Suppressor macrophage treated with lipopolysaccharide for 4 hours (primary cell): ENCODE measurements at regions not wholly inside any gene's neighbourhood (a gene's known extent, or its start where the extent isn't known, plus 50 kb on each side); places are given as distances from the start of the nearest gene placed in this dataset.
"Not testable (repeated sequence)": the region's sequence is repeated elsewhere in the genome, so short reads cannot be mapped to it uniquely, and the experiment has no call there.

Experiments used
- DNase-seq: peaks from one replicate; pipeline ENCODE4 v3.0.0-alpha.2; 2020

- no peak for DNase-seq
These were observed 401.9 kb downstream of the LNPK start for GRCh38 chr2:175599966-175600831.

DNA sequence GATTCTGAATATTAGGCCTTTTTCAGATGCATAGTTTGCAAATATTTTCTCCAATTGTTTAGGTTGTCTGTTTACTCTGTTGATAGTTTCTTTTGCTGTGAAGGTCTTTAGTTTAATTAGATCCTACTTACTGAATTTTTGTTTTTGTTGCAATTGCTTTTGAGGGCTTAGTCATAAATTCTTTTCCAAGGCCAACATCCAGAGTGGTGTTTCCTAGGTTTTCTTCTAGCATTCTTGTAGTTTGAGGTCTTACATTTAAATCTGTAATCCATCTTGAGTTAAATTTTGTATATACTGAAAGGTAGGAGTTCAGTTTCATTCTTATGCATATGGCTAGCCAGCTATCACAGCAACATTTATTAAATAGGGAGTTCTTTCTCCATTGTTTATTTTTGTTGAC, 404.8 kb downstream of the LNPK start:
- no peak for DNase-seq

DNA sequence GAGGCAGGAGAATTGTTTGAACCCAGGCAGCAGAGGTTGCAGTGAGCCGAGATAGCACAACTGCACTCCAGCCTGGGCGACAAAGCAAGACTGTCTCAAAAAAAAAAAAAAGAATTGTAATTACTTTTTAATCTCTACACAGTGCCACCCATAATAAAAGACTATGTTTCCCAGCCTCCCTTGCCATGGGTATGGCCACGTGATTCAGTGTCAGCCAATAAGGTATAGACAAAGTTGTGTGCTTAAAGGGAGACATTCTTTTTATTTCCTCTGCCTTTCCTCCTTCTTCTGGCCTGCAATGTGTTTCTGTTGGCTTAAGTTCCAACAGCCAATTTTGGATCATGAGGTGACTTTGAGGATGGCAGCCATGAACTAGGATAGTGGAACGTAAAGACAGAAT, 406.9 kb downstream of the LNPK start:
- DNase-seq = no peak

DNA sequence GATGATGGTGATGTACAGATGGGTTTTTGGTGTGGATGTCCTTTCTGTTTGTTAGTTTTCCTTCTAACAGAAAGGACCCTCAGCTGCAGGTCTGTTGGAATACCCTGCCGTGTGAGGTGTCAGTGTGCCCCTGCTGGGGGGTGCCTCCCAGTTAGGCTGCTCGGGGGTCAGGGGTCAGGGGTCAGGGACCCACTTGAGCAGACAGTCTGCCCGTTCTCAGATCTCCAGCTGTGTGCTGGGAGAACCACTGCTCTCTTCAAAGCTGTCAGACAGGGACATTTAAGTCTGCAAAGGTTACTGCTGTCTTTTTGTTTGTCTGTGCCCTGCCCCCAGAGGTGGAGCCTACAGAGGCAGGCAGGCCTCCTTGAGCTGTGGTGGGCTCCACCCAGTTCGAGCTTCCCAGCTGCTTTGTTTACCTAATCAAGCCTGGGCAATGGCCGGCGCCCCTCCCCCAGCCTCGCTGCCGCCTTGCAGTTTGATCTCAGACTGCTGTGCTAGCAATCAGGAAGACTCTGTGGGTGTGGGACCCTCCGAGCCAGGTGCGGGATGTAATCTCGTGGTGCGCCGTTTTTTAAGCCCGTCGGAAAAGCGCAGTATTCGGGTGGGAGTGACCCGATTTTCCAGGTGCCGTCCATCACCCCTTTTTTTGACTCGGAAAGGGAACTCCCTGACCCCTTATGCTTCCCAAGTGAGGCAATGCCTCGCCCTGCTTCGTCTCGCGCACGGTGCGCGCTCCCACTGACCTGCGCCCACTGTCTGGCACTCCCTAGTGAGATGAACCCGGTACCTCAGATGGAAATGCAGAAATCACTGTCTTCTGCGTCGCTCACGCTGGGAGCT, 408.2 kb downstream of the LNPK start:
- DNase-seq = not testable (repeated sequence)

- DNase-seq = not testable (repeated sequence)
These were observed 406.7 kb upstream of the ATP5MC3 start for GRCh38 chr2:175588213-175588612.

DNA sequence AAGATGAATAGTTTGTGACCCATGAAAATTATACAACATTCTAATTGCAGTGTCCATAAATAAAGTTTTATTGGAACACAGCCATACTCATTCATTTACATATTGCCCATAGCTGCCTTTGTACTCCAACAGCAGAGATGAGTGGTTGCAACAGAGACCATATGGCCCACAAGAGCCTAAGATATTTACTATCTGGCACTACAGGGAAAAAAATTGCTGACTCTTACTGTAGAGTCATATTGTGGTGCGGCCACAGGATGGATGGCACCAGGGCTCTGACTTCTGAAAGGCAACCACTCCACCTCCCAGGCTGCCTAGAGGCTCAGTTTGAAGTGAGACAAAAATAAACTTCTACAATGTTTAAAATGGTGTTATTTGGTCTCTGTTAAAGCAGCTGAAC, 404.0 kb upstream of the ATP5MC3 start:
- DNase-seq = no peak

GRCh38 chr2:175580652-175581051, 399.1 kb upstream of the ATP5MC3 start:
- peak; percentile 64 for DNase-seq

DNA sequence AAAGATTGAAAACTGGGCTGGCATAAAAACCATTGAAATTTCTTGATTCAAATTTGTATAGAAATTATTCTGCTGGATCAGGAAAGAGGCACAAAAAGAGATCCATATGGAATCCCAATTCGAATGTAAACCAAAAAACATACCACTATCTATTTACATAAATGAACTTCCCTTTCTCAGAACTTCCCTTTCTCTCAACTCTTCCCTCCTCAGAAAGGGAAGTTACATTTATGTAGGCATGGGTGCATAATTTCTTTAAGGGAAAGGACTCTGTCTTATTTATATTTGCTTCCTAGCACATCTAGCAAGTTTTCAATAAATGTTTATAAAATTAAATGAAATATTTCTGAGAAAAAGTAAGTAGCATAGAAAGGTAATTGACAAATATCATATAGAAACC, 398.1 kb upstream of the ATP5MC3 start:
- peak; percentile 68 for DNase-seq

DNA sequence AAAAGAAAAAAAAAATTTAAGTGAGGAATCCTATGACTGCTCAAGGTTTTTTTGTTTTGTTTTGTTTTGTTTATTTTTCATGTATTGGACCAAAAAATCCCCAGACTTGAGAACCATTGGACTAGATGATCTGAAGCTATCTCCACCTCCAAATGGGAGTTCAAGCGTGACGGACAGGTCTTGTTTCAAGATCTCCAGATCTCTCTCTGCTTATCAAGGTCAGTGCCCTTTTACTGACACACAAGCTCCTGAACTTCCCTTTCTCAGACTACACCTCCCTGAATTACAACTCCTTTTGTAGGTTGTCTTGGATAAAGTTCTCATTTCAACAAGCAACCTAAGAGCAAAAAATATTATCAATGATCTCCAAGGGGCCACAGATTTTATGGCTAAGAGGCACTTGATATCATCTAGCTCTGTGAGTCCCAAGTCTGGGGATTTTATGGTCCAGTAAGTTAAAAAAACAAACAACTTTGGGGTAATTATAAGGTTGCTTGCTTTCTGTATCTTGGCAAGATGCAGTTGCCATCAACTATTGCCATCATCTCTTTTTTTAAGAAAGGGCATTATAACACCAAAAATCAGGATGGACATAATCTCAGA, 396.0 kb upstream of the ATP5MC3 start:
- no peak for DNase-seq

DNA sequence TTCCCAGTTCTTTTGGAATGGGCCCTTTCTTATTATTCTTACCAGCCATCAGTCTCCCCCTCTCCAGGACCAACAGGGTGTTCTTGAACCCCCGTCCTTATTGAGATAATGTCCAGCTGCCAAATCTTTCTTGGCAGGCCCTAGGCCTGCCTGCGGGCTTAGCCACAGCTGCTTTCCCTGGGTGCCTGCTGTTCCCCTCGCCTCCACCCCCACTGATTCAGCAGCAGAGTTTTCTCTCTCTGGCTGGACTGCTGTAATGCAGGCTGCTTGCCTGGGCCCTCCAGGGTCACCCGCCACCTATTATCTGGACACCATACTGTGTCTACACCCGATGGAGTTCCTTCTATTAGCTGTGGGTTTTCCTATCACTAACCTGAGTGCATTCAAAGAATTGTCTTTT, 395.4 kb upstream of the ATP5MC3 start:
- no peak for DNase-seq

DNA sequence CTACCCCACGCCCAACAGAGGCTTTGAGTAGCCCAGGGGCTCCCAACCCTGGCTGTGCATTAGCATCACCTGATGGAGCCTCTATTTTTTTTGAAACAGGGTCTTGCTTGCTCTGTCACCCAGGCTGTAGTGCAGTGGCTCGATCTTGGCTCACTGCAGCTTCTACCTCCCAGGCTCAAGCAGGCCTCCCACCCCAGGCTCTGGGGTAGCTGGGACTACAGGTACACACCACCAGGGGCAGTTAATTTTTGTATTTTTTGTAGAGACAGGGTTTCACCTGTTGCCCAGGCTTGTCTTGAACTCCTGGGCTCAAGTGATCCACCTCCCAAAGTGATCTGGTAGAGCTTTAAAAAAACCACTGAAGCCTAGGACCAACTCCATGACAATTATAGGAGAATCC, 394.8 kb upstream of the ATP5MC3 start:
- no peak for DNase-seq

GRCh38 chr2:175575346-175576258, 394.1 kb upstream of the ATP5MC3 start:
- DNase-seq = peak; percentile 35

GRCh38 chr2:175574069-175574468, 392.6 kb upstream of the ATP5MC3 start:
- DNase-seq = no peak

GRCh38 chr2:175571078-175571653, 389.7 kb upstream of the ATP5MC3 start:
- DNase-seq = no peak

DNA sequence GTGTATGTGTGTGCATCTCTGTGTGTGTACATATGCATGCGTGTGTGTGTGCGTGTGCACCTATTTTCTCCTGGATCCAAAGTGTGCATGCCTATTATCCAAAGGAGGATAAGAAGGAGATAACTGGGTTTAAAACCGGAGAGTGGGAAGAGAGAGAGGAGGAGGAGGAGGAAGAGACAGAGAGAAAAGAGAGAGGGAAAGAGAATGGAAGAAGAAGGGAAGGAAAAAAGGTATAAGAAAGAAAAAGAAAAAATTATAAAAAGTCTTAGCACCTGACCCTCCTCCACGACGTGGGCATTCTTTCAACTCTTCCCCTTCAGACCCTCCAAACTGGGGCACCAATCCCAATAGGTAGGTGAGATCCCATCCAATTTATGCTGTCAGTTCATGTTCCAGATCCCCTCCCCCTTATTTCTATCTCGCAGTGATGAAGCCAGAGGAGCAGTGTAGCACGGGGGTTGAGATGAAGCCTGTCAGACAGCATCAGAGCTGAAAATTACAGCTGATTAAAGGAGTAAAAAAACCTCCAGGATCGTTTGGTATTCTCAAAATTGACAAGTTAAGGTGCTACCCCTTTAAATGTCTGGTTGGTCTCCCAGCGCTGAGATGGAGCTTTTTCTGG, 386.7 kb upstream of the ATP5MC3 start:
- DNase-seq = no peak

DNA sequence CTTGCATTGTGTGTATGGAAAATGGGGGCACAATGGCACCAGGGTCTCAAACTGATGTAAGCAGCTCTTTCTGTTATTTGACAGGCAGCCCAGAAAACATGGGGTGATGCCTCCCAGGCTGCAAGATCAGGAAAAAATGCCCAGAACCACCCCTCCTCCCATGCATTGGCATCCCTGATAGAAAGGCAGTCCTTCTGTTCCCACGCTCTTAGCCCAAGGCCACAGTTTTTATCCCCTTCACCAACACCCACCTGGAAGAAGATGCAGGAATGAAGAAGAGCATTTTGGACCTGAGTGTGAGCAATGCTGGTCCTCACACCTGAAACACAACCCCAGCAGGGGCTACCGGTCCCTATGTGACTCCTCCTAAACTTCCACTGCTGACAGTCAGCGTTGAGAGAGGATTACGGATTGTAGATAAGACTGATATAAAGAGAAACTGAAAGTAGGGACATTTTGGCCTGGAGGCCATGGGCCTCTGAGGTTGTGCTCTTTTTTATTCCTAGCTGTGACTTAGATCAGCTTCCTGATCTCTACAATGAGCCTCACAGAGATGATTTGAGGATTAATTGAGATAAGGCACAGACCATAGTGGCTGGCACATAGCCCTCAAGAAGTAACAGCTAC, 386.0 kb upstream of the ATP5MC3 start:
- DNase-seq = peak; percentile 17

- no peak for DNase-seq
These were observed 379.1 kb upstream of the ATP5MC3 start for GRCh38 chr2:175560521-175561169.

DNA sequence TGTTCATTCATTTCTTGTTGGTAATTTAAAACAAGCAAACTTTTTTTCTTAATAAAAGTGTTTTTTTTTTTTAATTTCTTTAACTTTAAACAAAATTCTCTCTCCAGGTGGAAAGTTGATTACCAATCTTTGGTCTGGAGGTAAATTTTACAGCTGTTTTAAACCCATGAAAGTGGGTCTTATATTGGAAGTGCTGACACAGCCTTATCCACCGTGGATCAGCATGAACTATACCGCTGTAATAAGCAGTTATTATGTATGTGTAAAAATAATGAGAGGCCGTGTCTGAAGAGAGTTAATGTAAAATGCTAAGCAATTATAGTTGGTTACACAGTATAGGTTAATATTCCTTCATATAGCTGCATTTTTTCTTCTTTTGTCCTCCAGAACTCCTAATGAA, 378.1 kb upstream of the ATP5MC3 start:
- DNase-seq = no peak

- no peak for DNase-seq
These were observed 376.4 kb upstream of the ATP5MC3 start for GRCh38 chr2:175557810-175558377.

GRCh38 chr2:175553910-175554309, 372.4 kb upstream of the ATP5MC3 start:
- no peak for DNase-seq
